ENCODE measurements at regions not wholly inside any gene's neighbourhood (a gene's known extent, or its start where the extent isn't known, plus 50 kb on each side); places are given as distances from the start of the nearest gene placed in this dataset.

- TF ChIP-seq TCF12 (IDR thresholded peaks at IDR 0.05; ENCODE audit: low read depth): no peak
- no peak for TF ChIP-seq EP300 (IDR thresholded peaks at IDR 0.05; ENCODE audit: borderline replicate concordance)
Measured at GRCh38 chr2:8215982-8216381, 465.9 kb upstream of the ID2 start.
